SK-N-SH (cell line): ENCODE measurements at regions not wholly inside any gene's neighbourhood (a gene's known extent, or its start where the extent isn't known, plus 50 kb on each side); places are given as distances from the start of the nearest gene placed in this dataset.

ENCODE experiments used
- CTCF ChIA-PET: fragments of 300-600, 350-600 bp; formaldehyde crosslinking; extraction: SDS; loops from one replicate; lab custom pipeline; 2021; lab: Yijun Ruan, JAX
- POLR2A ChIA-PET: fragments of 350-600 bp; sonication (Branson Sonifier 250); formaldehyde crosslinking; extraction: SDS; loops from one replicate; lab custom pipeline; 2020; ENCODE audit warnings: antibody characterized with exemption, inconsistent platforms; lab: Yijun Ruan, JAX
- DNase-seq: peaks from one replicate; pipeline ENCODE4 v3.0.0; 2012
- H2AFZ ChIP-seq: fragments of 200-600 bp; sonication (generic); 2 replicates; pipeline ENCODE4 v1.8.1; 2016; ENCODE audit warnings: antibody characterized with exemption, mild to moderate bottlenecking, low read depth
- H3F3A ChIP-seq: fragments of 200-600 bp; sonication (generic); replicated peaks from 2 replicates; pipeline ENCODE3; 2016; ENCODE audit warnings: antibody characterized with exemption, mild to moderate bottlenecking; ENCODE audit not compliant: insufficient read depth
- H3K27ac ChIP-seq, 2 experiments: fragments of 200-500 bp in 1 of 2; fragments of 200-600 bp in 1 of 2; sonication (Bioruptor generic) in 1 of 2; sonication (generic), shearing (Covaris generic) in 1 of 2; 2 replicates each; pipeline versions ENCODE4 v1.5.1 to v1.6.1; 2014 to 2016; ENCODE audit warnings: low read depth in 2 of 2, inconsistent platforms in 1 of 2, low read length in 1 of 2, mild to moderate bottlenecking in 1 of 2, mixed read lengths in 1 of 2
- H3K27me3 ChIP-seq: fragments of 200-600 bp; sonication (generic), shearing (Covaris generic); 2 replicates; pipeline ENCODE4 v1.6.1; 2016; ENCODE audit warnings: mixed run types; ENCODE audit not compliant: insufficient read depth
- H3K36me3 ChIP-seq, 2 experiments: fragments of 200-500 bp in 1 of 2; fragments of 200-600 bp in 1 of 2; sonication (Bioruptor generic) in 1 of 2; sonication (generic) in 1 of 2; replicated peaks in 1 of 2; 2 replicates each; pipeline versions ENCODE3 to v1.5.1; 2014 to 2016; ENCODE audit warnings: low read length in 1 of 2, mild to moderate bottlenecking in 1 of 2; ENCODE audit not compliant: insufficient read depth in 2 of 2, control insufficient read depth in 1 of 2
- H3K4me1 ChIP-seq, 2 experiments: fragments of 200-500 bp in 1 of 2; fragments of 200-600 bp in 1 of 2; sonication (Bioruptor generic) in 1 of 2; sonication (generic), shearing (Covaris generic) in 1 of 2; 2 replicates each; pipeline versions ENCODE4 v1.5.1 to v1.6.1; 2014 to 2016; ENCODE audit warnings: low read depth in 1 of 2, low read length in 1 of 2, mixed run types in 1 of 2; ENCODE audit not compliant: insufficient read depth in 2 of 2, control insufficient read depth in 1 of 2
- H3K4me2 ChIP-seq: fragments of 200-600 bp; sonication (generic), shearing (Covaris generic); 2 replicates; pipeline ENCODE4 v1.6.1; 2017; ENCODE audit warnings: mixed run types
- H3K4me3 ChIP-seq, 2 experiments: fragments of 200-500 bp in 1 of 2; fragments of 200-600 bp in 1 of 2; sonication (Bioruptor generic) in 1 of 2; sonication (generic), shearing (Covaris generic) in 1 of 2; 2 replicates each; pipeline versions ENCODE4 v1.5.1 to v1.8.1; 2014 to 2016; ENCODE audit warnings: low read depth in 2 of 2, inconsistent platforms in 1 of 2, low read length in 1 of 2, mild to moderate bottlenecking in 1 of 2, mixed read lengths in 1 of 2, moderate library complexity in 1 of 2
- H3K79me2 ChIP-seq: fragments of 200-600 bp; sonication (generic); 2 replicates; pipeline ENCODE4 v1.8.1; 2017; ENCODE audit warnings: mild to moderate bottlenecking; ENCODE audit not compliant: insufficient read depth
- H3K9ac ChIP-seq: fragments of 200-600 bp; sonication (generic); 2 replicates; pipeline ENCODE4 v1.6.1; 2017; ENCODE audit warnings: mixed run types
- H3K9me2 ChIP-seq: fragments of 200-600 bp; sonication (generic); 2 replicates; pipeline ENCODE4 v1.6.1; 2017; ENCODE audit warnings: mixed run types
- H3K9me3 ChIP-seq: fragments of 200-600 bp; sonication (generic); 2 replicates; pipeline ENCODE4 v1.6.1; 2017; ENCODE audit warnings: mixed run types, mild to moderate bottlenecking, moderate library complexity
- H4K20me1 ChIP-seq: fragments of 200-600 bp; sonication (generic); 2 replicates; pipeline ENCODE4 v1.6.1; 2017; ENCODE audit warnings: mild to moderate bottlenecking, mixed run types; ENCODE audit not compliant: insufficient read depth
- ELF1 ChIP-seq: IDR thresholded peaks from 2 replicates; pipeline ENCODE4 v1.4.0; 2012
- FOSL2 ChIP-seq: IDR thresholded peaks from 2 replicates; pipeline ENCODE4 v1.4.0; 2012; ENCODE audit warnings: low read depth, mild to moderate bottlenecking, moderate library complexity, borderline replicate concordance
- FOXM1 ChIP-seq: IDR thresholded peaks from 2 replicates; pipeline ENCODE4 v1.4.0; 2012; ENCODE audit warnings: low read depth, mild to moderate bottlenecking
- GABPA ChIP-seq: IDR thresholded peaks from 2 replicates; pipeline ENCODE4 v1.4.0; 2012; ENCODE audit warnings: low read depth, mild to moderate bottlenecking
- GATA2 ChIP-seq: sonication (generic); formaldehyde crosslinking; IDR thresholded peaks from 2 replicates; pipeline ENCODE4 v1.5.0; 2020; ENCODE audit warnings: mild to moderate bottlenecking, missing genetic modification reagents
- MXI1 ChIP-seq: IDR thresholded peaks from 2 replicates; pipeline ENCODE4 v1.6.1; 2012; ENCODE audit warnings: mild to moderate bottlenecking, low read depth, low read length, improper control_type of control experiment
- NFIC ChIP-seq: IDR thresholded peaks from 2 replicates; pipeline ENCODE4 v1.4.0; 2012; ENCODE audit warnings: borderline replicate concordance
- NRF1 ChIP-seq: IDR thresholded peaks from 2 replicates; pipeline ENCODE4 v1.6.1; 2012; ENCODE audit warnings: low read depth, mild to moderate bottlenecking, low read length
- POLR2AphosphoS5 ChIP-seq: IDR thresholded peaks from 2 replicates; pipeline ENCODE4 v1.6.1; 2012; ENCODE audit warnings: low read depth, low read length
- RAD21 ChIP-seq: IDR thresholded peaks from 2 replicates; pipeline ENCODE4 v1.6.1; 2012; ENCODE audit warnings: mild to moderate bottlenecking, low read length
- RXRA ChIP-seq: IDR thresholded peaks from 2 replicates; pipeline ENCODE4 v1.4.0; 2012; ENCODE audit warnings: low read depth, mild to moderate bottlenecking, borderline replicate concordance
- SMC3 ChIP-seq: IDR thresholded peaks from 2 replicates; pipeline ENCODE4 v1.6.1; 2012; ENCODE audit warnings: low read depth, low read length, improper control_type of control experiment
- YY1 ChIP-seq: IDR thresholded peaks from 2 replicates; pipeline ENCODE4 v1.4.0; 2012; ENCODE audit warnings: low read depth, mild to moderate bottlenecking
- ZBTB33 ChIP-seq: IDR thresholded peaks from 2 replicates; pipeline ENCODE4 v1.4.0; 2012; ENCODE audit warnings: low read depth, borderline replicate concordance
- WGBS: methylation state at CpG from one replicate; pipeline ENCODE4 v1.1.6; 2017; ENCODE audit warnings: low lambda C conversion rate; 5-methylcytosine and 5-hydroxymethylcytosine counted together
- TF ChIP-seq, protein P1 (sequence below): fragments of 200-600 bp; sonication (generic); IDR thresholded peaks from 2 replicates; pipeline ENCODE4 v1.6.1; 2017; ENCODE audit warnings: antibody characterized with exemption, mild to moderate bottlenecking, moderate library complexity
- TF ChIP-seq, protein P2 (sequence below): IDR thresholded peaks from 2 replicates; pipeline ENCODE4 v1.6.1; 2012; ENCODE audit warnings: mild to moderate bottlenecking, low read depth, low read length, moderate library complexity
- TF ChIP-seq, protein P3 (sequence below): IDR thresholded peaks from 2 replicates; pipeline ENCODE4 v1.4.0; 2012; ENCODE audit warnings: low read depth, borderline replicate concordance

DNA sequence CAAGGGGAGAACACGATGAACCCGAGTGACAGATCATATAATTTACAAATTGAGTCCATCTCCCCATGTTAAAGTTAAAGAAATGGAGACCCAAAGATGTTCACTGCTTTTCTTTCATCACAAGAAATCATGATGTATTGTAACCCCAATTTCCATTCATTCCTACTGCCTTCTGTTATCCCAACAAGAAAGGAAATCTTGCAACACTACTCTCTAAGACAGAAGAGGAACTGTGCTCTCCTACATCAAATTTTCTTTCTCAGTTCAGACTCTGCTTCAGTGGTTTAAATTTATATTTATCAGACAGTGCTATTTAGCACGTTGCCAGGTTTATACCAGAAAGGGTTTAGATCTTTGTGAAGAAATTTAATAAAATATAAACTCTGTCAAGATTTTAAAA lies 83.8 kb upstream of the RASA1 start (continued):
- no peak for TF ChIP-seq ZBTB33
- TF ChIP-seq GABPA = no peak
- no peak for TF ChIP-seq YY1

GRCh38 chr5:87184605-87185004 lies 83.1 kb upstream of the RASA1 start:
- CTCF ChIA-PET = interaction anchor here (1.0 kb wide), 1 partner anchor 171 kb away, joined by 3 read pairs; no protein-coding TSS in a partner anchor
- no peak overlapping the region for H3K4me3 ChIP-seq
- no peaks in the 10 kb centered on the region for H3K9me2 ChIP-seq
- no peaks in the 10 kb centered on the region for H3K36me3 ChIP-seq
- H4K20me1 ChIP-seq = no peaks in the 10 kb centered on the region
- peaks cover 6% of the 10 kb centered on the region for H3F3A ChIP-seq
- peak overlapping the region; percentile 63; the same call in 1 of the 2 replicates for H2AFZ ChIP-seq
- H3K79me2 ChIP-seq = no peaks in the 10 kb centered on the region
- TF ChIP-seq NFIC = no peak
- no peak for TF ChIP-seq NRF1
- TF ChIP-seq GABPA = no peak
- no peak for TF ChIP-seq ELF1
- TF ChIP-seq, protein P1, sequence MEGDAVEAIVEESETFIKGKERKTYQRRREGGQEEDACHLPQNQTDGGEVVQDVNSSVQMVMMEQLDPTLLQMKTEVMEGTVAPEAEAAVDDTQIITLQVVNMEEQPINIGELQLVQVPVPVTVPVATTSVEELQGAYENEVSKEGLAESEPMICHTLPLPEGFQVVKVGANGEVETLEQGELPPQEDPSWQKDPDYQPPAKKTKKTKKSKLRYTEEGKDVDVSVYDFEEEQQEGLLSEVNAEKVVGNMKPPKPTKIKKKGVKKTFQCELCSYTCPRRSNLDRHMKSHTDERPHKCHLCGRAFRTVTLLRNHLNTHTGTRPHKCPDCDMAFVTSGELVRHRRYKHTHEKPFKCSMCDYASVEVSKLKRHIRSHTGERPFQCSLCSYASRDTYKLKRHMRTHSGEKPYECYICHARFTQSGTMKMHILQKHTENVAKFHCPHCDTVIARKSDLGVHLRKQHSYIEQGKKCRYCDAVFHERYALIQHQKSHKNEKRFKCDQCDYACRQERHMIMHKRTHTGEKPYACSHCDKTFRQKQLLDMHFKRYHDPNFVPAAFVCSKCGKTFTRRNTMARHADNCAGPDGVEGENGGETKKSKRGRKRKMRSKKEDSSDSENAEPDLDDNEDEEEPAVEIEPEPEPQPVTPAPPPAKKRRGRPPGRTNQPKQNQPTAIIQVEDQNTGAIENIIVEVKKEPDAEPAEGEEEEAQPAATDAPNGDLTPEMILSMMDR = no peak
- no peak for TF ChIP-seq FOXM1
- TF ChIP-seq RAD21 = no peak
- no peak for TF ChIP-seq GATA2 (CRISPR knock-in tag)
- TF ChIP-seq SMC3 = no peak
- TF ChIP-seq, protein P2, sequence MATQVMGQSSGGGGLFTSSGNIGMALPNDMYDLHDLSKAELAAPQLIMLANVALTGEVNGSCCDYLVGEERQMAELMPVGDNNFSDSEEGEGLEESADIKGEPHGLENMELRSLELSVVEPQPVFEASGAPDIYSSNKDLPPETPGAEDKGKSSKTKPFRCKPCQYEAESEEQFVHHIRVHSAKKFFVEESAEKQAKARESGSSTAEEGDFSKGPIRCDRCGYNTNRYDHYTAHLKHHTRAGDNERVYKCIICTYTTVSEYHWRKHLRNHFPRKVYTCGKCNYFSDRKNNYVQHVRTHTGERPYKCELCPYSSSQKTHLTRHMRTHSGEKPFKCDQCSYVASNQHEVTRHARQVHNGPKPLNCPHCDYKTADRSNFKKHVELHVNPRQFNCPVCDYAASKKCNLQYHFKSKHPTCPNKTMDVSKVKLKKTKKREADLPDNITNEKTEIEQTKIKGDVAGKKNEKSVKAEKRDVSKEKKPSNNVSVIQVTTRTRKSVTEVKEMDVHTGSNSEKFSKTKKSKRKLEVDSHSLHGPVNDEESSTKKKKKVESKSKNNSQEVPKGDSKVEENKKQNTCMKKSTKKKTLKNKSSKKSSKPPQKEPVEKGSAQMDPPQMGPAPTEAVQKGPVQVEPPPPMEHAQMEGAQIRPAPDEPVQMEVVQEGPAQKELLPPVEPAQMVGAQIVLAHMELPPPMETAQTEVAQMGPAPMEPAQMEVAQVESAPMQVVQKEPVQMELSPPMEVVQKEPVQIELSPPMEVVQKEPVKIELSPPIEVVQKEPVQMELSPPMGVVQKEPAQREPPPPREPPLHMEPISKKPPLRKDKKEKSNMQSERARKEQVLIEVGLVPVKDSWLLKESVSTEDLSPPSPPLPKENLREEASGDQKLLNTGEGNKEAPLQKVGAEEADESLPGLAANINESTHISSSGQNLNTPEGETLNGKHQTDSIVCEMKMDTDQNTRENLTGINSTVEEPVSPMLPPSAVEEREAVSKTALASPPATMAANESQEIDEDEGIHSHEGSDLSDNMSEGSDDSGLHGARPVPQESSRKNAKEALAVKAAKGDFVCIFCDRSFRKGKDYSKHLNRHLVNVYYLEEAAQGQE = no peak
- TF ChIP-seq, protein P3, sequence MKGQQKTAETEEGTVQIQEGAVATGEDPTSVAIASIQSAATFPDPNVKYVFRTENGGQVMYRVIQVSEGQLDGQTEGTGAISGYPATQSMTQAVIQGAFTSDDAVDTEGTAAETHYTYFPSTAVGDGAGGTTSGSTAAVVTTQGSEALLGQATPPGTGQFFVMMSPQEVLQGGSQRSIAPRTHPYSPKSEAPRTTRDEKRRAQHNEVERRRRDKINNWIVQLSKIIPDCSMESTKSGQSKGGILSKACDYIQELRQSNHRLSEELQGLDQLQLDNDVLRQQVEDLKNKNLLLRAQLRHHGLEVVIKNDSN = no peak
- TF ChIP-seq POLR2AphosphoS5 = no peak
- no peak for TF ChIP-seq FOSL2
- TF ChIP-seq MXI1 = no peak
- TF ChIP-seq RXRA = no peak
- H3K9me3 ChIP-seq = no peaks in the 10 kb centered on the region
- DNase-seq = no peak
- H3K4me2 ChIP-seq = no peak overlapping the region
- H3K4me1 ChIP-seq = no peaks in the 10 kb centered on the region
- H3K27ac ChIP-seq = no peak overlapping the region
- H3K9ac ChIP-seq = no peak overlapping the region
- H3K27me3 ChIP-seq = no peaks in the 10 kb centered on the region
- WGBS = 68% methylated on average over 5 of the region's 5 CpGs
- POLR2A ChIA-PET = no interaction called here
